OCI-LY3 (cell line): ENCODE measurements at regions not wholly inside any gene's neighbourhood (a gene's known extent, or its start where the extent isn't known, plus 50 kb on each side); places are given as distances from the start of the nearest gene placed in this dataset.

Experiments
- EZH2phosphoT487 ChIP-seq: fragments of 200-600 bp; shearing (Covaris generic); IDR thresholded peaks from 2 replicates; pipeline ENCODE4 v1.6.1; 2018; ENCODE audit warnings: antibody characterized with exemption, mixed run types, low read depth
- TF ChIP-seq, protein P1 (sequence below): fragments of 200-600, 300-600 bp; sonication (generic); IDR thresholded peaks from 2 replicates; pipeline ENCODE4 v1.5.1; 2014; ENCODE audit warnings: antibody characterized with exemption, low read length, low read depth

DNA sequence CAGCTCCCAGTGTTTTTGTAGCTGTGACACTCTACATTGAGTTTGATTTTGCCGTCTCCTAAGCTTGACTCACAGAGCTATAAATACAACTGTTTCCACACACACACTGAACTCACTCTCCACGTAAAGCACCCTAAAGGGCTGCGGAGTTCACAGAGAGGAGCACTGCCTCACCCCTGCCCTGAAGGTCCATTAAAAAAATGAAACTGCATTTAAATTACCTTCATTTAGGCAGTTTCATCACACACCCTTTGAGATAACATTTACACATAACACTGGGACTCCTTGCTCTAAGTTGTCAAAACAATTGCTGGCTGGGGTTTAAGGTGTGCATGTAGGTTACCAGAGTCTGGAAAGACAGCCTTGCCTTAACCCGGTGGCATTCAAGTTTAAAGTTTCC, 137.1 kb upstream of the MAGI3 start:
- TF ChIP-seq EZH2phosphoT487: no peak
- TF ChIP-seq, protein P1, sequence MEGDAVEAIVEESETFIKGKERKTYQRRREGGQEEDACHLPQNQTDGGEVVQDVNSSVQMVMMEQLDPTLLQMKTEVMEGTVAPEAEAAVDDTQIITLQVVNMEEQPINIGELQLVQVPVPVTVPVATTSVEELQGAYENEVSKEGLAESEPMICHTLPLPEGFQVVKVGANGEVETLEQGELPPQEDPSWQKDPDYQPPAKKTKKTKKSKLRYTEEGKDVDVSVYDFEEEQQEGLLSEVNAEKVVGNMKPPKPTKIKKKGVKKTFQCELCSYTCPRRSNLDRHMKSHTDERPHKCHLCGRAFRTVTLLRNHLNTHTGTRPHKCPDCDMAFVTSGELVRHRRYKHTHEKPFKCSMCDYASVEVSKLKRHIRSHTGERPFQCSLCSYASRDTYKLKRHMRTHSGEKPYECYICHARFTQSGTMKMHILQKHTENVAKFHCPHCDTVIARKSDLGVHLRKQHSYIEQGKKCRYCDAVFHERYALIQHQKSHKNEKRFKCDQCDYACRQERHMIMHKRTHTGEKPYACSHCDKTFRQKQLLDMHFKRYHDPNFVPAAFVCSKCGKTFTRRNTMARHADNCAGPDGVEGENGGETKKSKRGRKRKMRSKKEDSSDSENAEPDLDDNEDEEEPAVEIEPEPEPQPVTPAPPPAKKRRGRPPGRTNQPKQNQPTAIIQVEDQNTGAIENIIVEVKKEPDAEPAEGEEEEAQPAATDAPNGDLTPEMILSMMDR: no peak
